Body of pancreas (tissue), 4 donors: ENCODE measurements at regions not wholly inside any gene's neighbourhood (a gene's known extent, or its start where the extent isn't known, plus 50 kb on each side); places are given as distances from the start of the nearest gene placed in this dataset.

ENCODE experiments used
- ATAC-seq: fragments of 150-250 bp; one replicate; pipeline ENCODE4 v1.9.1; 2016
- DNase-seq, 4 donors: peaks; one replicate each; pipeline ENCODE4 v3.0.0-alpha.2; 2019
- H3K27ac ChIP-seq, 4 donors: fragments of 200-600 bp; sonication (generic); 1 replicate in 3 of 4; 2 replicates in 1 of 4; pipeline versions ENCODE4 v1.5.1 to v1.6.1; 2016 to 2019; ENCODE audit warnings: mild to moderate bottlenecking in 1 of 4, mixed read lengths in 1 of 4, moderate library complexity in 1 of 4
- H3K27me3 ChIP-seq, 2 donors: fragments of 200-600 bp; sonication (generic); one replicate each; pipeline ENCODE4 v1.6.0; 2016; ENCODE audit warnings: mild to moderate bottlenecking in 1 of 2
- H3K36me3 ChIP-seq, 2 donors: fragments of 200-600 bp; sonication (generic); replicated peaks in 1 of 2; 2 replicates each; pipeline ENCODE4 v1.5.1; 2016; ENCODE audit warnings: low read depth in 2 of 2; ENCODE audit not compliant: insufficient read depth in 1 of 2
- H3K4me1 ChIP-seq: fragments of 200-600 bp; sonication (generic); one replicate; pipeline ENCODE4 v1.6.0; 2016
- H3K4me3 ChIP-seq, 2 donors: fragments of 200-600 bp; sonication (generic); 1 replicate in 1 of 2; 2 replicates in 1 of 2; pipeline ENCODE4 v1.5.1; 2016 to 2019
- H3K9me3 ChIP-seq, 3 donors: fragments of 200-600 bp; sonication (generic); 1 replicate in 2 of 3; 2 replicates in 1 of 3; pipeline ENCODE4 v1.5.1; 2016
- CTCF ChIP-seq, 7 experiments: fragments of 450-650 bp in 4 of 7; fragments of 200-600 bp in 3 of 7; sonication (generic) in 3 of 7; IDR thresholded peaks; one replicate each; pipeline ENCODE4 v1.5.1; 2016 to 2019; ENCODE audit warnings: antibody characterized with exemption in 7 of 7
- POLR2A ChIP-seq, 3 donors: fragments of 450-650 bp; IDR thresholded peaks; one replicate each; pipeline ENCODE4 v1.6.1; 2016; ENCODE audit warnings: antibody characterized with exemption in 3 of 3, mild to moderate bottlenecking in 2 of 3
- WGBS, 2 donors: methylation state at CpG; one replicate each; pipeline ENCODE4 v1.1.5; 2017; 5-methylcytosine and 5-hydroxymethylcytosine counted together
- intact Hi-C: fragments of 100-400 bp; cut with DNase I; formaldehyde crosslinking; loops from one replicate; pipeline ENCODE4 v1.15.1; 2023

GRCh38 chr4:126247409-126247808, 932.7 kb downstream of the FAT4 start:
- no peaks in the 10 kb centered on the region for H3K9me3 ChIP-seq
- no peak overlapping the region for H3K27ac ChIP-seq
- DNase-seq, result no peak
- no peaks in the 10 kb centered on the region for H3K4me1 ChIP-seq
- H3K27me3 ChIP-seq, result no peaks in the 10 kb centered on the region
- WGBS, 2 donors, result 72 to 84% methylated on average over 3 of the region's 3 CpGs
- H3K36me3 ChIP-seq, result no peaks in the 10 kb centered on the region
- ATAC-seq, result no peak
- intact Hi-C loops, result no loop called here
- TF ChIP-seq CTCF (IDR thresholded peaks at IDR 0.05) (no peak), POLR2A (IDR thresholded peaks at IDR 0.05) (no peak)
- no peak overlapping the region for H3K4me3 ChIP-seq

- no peaks in the 10 kb centered on the region for H3K9me3 ChIP-seq
- H3K36me3 ChIP-seq, result no peaks in the 10 kb centered on the region
- H3K27me3 ChIP-seq, result no peaks in the 10 kb centered on the region
- H3K4me1 ChIP-seq, result no peaks in the 10 kb centered on the region
- WGBS, 2 donors, result 63 to 80% methylated on average over 2 of the region's 2 CpGs
- TF ChIP-seq POLR2A (IDR thresholded peaks at IDR 0.05) (no peak), CTCF (IDR thresholded peaks at IDR 0.05) (no peak)
- DNase-seq, result no peak
- no peak for ATAC-seq
- no peak overlapping the region for H3K27ac ChIP-seq
- intact Hi-C loops, result no loop called here
- no peak overlapping the region for H3K4me3 ChIP-seq
These were observed 935.3 kb downstream of the FAT4 start for GRCh38 chr4:126250006-126250405.

- no peak for DNase-seq
- Histone ChIP-seq H3K9me3 (no peaks in the 10 kb centered on the region), H3K4me1 (no peaks in the 10 kb centered on the region), H3K27me3 (no peaks in the 10 kb centered on the region), H3K27ac (no peak overlapping the region), H3K4me3 (no peak overlapping the region), H3K36me3 (no peaks in the 10 kb centered on the region)
- intact Hi-C loops, result no loop called here
- no peak for ATAC-seq
- TF ChIP-seq CTCF (IDR thresholded peaks at IDR 0.05) (no peak), POLR2A (IDR thresholded peaks at IDR 0.05) (no peak)
These were observed 936.4 kb downstream of the FAT4 start for GRCh38 chr4:126251169-126251568.

GRCh38 chr4:126262665-126263064, 947.9 kb downstream of the FAT4 start:
- H3K36me3 ChIP-seq, result no peaks in the 10 kb centered on the region
- TF ChIP-seq POLR2A (IDR thresholded peaks at IDR 0.05), result no peak
- no peak for TF ChIP-seq CTCF (IDR thresholded peaks at IDR 0.05)
- H3K27ac ChIP-seq, result no peak overlapping the region
- no peaks in the 10 kb centered on the region for H3K27me3 ChIP-seq
- no peak overlapping the region for H3K4me3 ChIP-seq
- WGBS, 2 donors, result 28 to 30% methylated on average over 2 of the region's 2 CpGs
- H3K9me3 ChIP-seq, result no peaks in the 10 kb centered on the region
- H3K4me1 ChIP-seq, result no peaks in the 10 kb centered on the region
- intact Hi-C loops, result no loop called here
- DNase-seq (no peak), ATAC-seq (no peak)

GRCh38 chr4:126264839-126265238, 950.1 kb downstream of the FAT4 start:
- H3K27me3 ChIP-seq, result no peaks in the 10 kb centered on the region
- H3K9me3 ChIP-seq, result no peaks in the 10 kb centered on the region
- no peak overlapping the region for H3K27ac ChIP-seq
- ATAC-seq, result no peak
- intact Hi-C loops, result no loop called here
- no peak overlapping the region for H3K4me3 ChIP-seq
- H3K4me1 ChIP-seq, result no peaks in the 10 kb centered on the region
- no peaks in the 10 kb centered on the region for H3K36me3 ChIP-seq
- no peak for DNase-seq
- TF ChIP-seq POLR2A (IDR thresholded peaks at IDR 0.05) (no peak), CTCF (IDR thresholded peaks at IDR 0.05) (no peak)
